ENCODE measurements at regions not wholly inside any gene's neighbourhood (a gene's known extent, or its start where the extent isn't known, plus 50 kb on each side); places are given as distances from the start of the nearest gene placed in this dataset.

DNA sequence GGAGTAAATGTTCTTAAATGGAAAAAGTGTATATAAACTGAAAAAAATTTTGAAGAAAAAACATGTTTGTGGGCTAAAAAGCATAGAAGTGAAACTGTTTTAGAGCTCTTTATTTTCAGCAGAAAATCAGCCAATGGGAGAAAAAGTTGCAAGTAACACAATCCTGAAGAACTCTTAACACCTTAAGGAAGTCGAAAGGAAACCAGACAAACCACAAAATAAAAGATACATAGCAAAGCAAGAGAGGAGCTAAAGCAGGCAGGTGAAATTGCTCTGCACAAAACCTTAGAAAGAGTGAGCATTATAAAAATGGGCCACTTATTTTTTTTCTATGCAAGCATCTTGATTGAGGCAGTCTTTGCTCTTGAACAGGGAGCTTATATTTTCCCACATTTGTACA is 300.5 kb downstream of the RAP2B start (continued):
- TF ChIP-seq STAT6 (CRISPR knock-in tag; conservative IDR thresholded peaks at IDR 0.05; ENCODE audit: low read depth) (no peak), ETV6 (CRISPR knock-in tag; IDR thresholded peaks at IDR 0.05) (no peak), ATF6 (CRISPR knock-in tag; IDR thresholded peaks at IDR 0.05) (no peak), NR1H2 (CRISPR knock-in tag; IDR thresholded peaks at IDR 0.05) (no peak)
- TF ChIP-seq, protein P1, sequence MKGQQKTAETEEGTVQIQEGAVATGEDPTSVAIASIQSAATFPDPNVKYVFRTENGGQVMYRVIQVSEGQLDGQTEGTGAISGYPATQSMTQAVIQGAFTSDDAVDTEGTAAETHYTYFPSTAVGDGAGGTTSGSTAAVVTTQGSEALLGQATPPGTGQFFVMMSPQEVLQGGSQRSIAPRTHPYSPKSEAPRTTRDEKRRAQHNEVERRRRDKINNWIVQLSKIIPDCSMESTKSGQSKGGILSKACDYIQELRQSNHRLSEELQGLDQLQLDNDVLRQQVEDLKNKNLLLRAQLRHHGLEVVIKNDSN (CRISPR knock-in tag; IDR thresholded peaks at IDR 0.05): no peak

GRCh38 chr3:153463895-153464294 is 301.9 kb downstream of the RAP2B start:
- H3K36me3 Mint-ChIP-seq: no peaks in the 10 kb centered on the region
- CTCF ChIA-PET: no interaction called here
- ATAC-seq: no peak
- no peaks in the 10 kb centered on the region for H3K4me1 Mint-ChIP-seq
- no peaks in the 10 kb centered on the region for H3K27me3 Mint-ChIP-seq (ENCODE audit: low read depth)
- DNase-seq (ENCODE audit: low spot score): no peak
- no peak overlapping the region for H3K4me3 Mint-ChIP-seq
- H3K27ac Mint-ChIP-seq: no peak overlapping the region
- POLR2A ChIA-PET: no interaction called here
- H3K9me3 Mint-ChIP-seq: peaks cover 3% of the 10 kb centered on the region
- no peak for TF ChIP-seq CREB1 (CRISPR knock-in tag; IDR thresholded peaks at IDR 0.05)
- TF ChIP-seq IRF2 (CRISPR knock-in tag; IDR thresholded peaks at IDR 0.05; ENCODE audit: borderline replicate concordance, low read depth): no peak
- no peak for TF ChIP-seq FOXJ3 (CRISPR knock-in tag; IDR thresholded peaks at IDR 0.05; ENCODE audit: borderline replicate concordance)
- no peak for TF ChIP-seq AFF4 (CRISPR knock-in tag; IDR thresholded peaks at IDR 0.05; ENCODE audit: borderline replicate concordance)

DNA sequence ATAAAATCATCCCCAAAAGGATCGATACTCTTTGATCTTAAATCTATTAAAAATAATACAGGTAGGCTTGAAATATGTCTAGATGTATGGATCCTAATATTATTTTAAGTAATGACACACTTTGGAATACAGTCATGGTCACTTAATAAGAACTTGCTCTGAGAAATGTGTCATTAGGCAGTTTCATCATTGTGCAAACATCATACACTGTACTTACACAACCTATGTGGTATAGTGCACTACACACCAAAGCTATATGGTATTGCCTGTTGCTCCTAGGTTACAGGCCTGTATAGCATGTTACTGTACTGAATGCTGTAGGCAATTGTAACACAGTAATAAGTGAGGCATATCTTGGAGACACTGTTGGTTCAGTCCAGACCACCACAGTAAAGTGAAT is 307.1 kb downstream of the RAP2B start:
- Mint-ChIP-seq H3K4me3 (no peak overlapping the region), H3K9me3 (peaks cover 13% of the 10 kb centered on the region)
- CTCF ChIA-PET: no interaction called here
- TF ChIP-seq ATF1 (CRISPR knock-in tag; IDR thresholded peaks at IDR 0.05) (no peak), KAT7 (CRISPR knock-in tag; IDR thresholded peaks at IDR 0.05; ENCODE audit: borderline replicate concordance) (no peak), TEAD1 (CRISPR knock-in tag; IDR thresholded peaks at IDR 0.05) (no peak), NFYB (CRISPR knock-in tag; conservative IDR thresholded peaks at IDR 0.05; ENCODE audit: low read depth) (no peak), HMGXB4 (CRISPR knock-in tag; IDR thresholded peaks at IDR 0.05) (no peak)
- TF ChIP-seq, protein P2, sequence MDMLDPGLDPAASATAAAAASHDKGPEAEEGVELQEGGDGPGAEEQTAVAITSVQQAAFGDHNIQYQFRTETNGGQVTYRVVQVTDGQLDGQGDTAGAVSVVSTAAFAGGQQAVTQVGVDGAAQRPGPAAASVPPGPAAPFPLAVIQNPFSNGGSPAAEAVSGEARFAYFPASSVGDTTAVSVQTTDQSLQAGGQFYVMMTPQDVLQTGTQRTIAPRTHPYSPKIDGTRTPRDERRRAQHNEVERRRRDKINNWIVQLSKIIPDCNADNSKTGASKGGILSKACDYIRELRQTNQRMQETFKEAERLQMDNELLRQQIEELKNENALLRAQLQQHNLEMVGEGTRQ (CRISPR knock-in tag; IDR thresholded peaks at IDR 0.05): no peak
- TF ChIP-seq, protein P3, sequence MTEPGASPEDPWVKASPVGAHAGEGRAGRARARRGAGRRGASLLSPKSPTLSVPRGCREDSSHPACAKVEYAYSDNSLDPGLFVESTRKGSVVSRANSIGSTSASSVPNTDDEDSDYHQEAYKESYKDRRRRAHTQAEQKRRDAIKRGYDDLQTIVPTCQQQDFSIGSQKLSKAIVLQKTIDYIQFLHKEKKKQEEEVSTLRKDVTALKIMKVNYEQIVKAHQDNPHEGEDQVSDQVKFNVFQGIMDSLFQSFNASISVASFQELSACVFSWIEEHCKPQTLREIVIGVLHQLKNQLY (CRISPR knock-in tag; IDR thresholded peaks at IDR 0.05): no peak
- TF ChIP-seq, protein P4, sequence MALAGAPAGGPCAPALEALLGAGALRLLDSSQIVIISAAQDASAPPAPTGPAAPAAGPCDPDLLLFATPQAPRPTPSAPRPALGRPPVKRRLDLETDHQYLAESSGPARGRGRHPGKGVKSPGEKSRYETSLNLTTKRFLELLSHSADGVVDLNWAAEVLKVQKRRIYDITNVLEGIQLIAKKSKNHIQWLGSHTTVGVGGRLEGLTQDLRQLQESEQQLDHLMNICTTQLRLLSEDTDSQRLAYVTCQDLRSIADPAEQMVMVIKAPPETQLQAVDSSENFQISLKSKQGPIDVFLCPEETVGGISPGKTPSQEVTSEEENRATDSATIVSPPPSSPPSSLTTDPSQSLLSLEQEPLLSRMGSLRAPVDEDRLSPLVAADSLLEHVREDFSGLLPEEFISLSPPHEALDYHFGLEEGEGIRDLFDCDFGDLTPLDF (CRISPR knock-in tag; IDR thresholded peaks at IDR 0.05): no peak
- TF ChIP-seq, protein P5, sequence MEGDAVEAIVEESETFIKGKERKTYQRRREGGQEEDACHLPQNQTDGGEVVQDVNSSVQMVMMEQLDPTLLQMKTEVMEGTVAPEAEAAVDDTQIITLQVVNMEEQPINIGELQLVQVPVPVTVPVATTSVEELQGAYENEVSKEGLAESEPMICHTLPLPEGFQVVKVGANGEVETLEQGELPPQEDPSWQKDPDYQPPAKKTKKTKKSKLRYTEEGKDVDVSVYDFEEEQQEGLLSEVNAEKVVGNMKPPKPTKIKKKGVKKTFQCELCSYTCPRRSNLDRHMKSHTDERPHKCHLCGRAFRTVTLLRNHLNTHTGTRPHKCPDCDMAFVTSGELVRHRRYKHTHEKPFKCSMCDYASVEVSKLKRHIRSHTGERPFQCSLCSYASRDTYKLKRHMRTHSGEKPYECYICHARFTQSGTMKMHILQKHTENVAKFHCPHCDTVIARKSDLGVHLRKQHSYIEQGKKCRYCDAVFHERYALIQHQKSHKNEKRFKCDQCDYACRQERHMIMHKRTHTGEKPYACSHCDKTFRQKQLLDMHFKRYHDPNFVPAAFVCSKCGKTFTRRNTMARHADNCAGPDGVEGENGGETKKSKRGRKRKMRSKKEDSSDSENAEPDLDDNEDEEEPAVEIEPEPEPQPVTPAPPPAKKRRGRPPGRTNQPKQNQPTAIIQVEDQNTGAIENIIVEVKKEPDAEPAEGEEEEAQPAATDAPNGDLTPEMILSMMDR (IDR thresholded peaks at IDR 0.05): no peak

More for the DNA sequence above, 307.1 kb downstream of the RAP2B start:
- DNase-seq (ENCODE audit: low spot score): no peak
- no peak overlapping the region for H3K27ac Mint-ChIP-seq
- POLR2A ChIA-PET: no interaction called here
- H3K27me3 Mint-ChIP-seq (ENCODE audit: low read depth): no peaks in the 10 kb centered on the region
- no peak for ATAC-seq
- H3K4me1 Mint-ChIP-seq: no peaks in the 10 kb centered on the region
- H3K36me3 Mint-ChIP-seq: no peaks in the 10 kb centered on the region

All from WTC11 (cell line).